Nephron (organoid): ENCODE measurements at regions not wholly inside any gene's neighbourhood (a gene's known extent, or its start where the extent isn't known, plus 50 kb on each side); places are given as distances from the start of the nearest gene placed in this dataset.
A peak's percentile ranks its signal among the peaks of the same experiment; 100 is the strongest.

Experiments
- H3K27ac Mint-ChIP-seq, 3 experiments: 2 replicates each; pipeline ENCODE4 v1.8.0; 2020; ENCODE audit warnings: mixed read lengths in 3 of 3, mild to moderate bottlenecking in 2 of 3, moderate library complexity in 1 of 3
- H3K27me3 Mint-ChIP-seq: 2 replicates; pipeline ENCODE4 v1.8.0; 2021; ENCODE audit warnings: low read depth, mild to moderate bottlenecking, moderate library complexity, mixed read lengths
- H3K36me3 Mint-ChIP-seq: 2 replicates; pipeline ENCODE4 v1.8.0; 2020; ENCODE audit warnings: low read depth, mixed read lengths
- H3K4me1 Mint-ChIP-seq: 2 replicates; pipeline ENCODE4 v1.8.0; 2020; ENCODE audit warnings: mixed read lengths
- H3K4me3 Mint-ChIP-seq, 3 experiments: 2 replicates each; pipeline ENCODE4 v1.8.0; 2020; ENCODE audit warnings: mild to moderate bottlenecking in 3 of 3, mixed read lengths in 3 of 3, moderate library complexity in 2 of 3
- H3K9me3 Mint-ChIP-seq: 2 replicates; pipeline ENCODE4 v1.8.0; 2020; ENCODE audit warnings: mixed read lengths
- TF ChIP-seq, protein P1 (sequence below), 3 experiments: fragments of 200-600 bp; sonication (generic); IDR thresholded peaks; one replicate each; pipeline ENCODE4 v1.5.0; 2021; ENCODE audit warnings: antibody characterized with exemption in 3 of 3; ENCODE audit not compliant: unreplicated experiment in 3 of 3

DNA sequence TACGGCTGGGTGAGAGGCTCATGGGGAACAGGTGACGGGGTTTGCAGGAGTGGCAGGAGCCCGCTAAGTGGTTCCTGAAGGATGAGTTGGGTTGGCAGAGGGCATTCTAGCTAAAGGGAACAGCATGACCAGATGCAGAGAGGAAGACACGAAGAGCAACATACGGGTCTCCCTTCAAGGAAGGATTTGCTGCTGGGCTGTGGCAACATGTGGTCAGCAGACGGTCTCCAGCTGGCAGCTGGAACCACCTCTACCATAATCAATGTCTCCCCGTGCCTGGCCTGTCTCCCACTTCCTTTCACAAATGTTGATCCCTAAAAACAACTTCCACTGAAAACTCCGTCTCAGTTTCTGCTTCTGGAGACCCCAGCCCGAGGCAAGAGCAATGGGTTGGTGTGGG lies 80.6 kb upstream of the SULF2 start:
- H3K9me3 Mint-ChIP-seq = peaks cover 9% of the 10 kb centered on the region
- H3K27ac Mint-ChIP-seq = peak overlapping the region in 1 of 3 experiments; percentile 54
- no peaks in the 10 kb centered on the region for H3K36me3 Mint-ChIP-seq
- H3K27me3 Mint-ChIP-seq = no peaks in the 10 kb centered on the region
- TF ChIP-seq, protein P1, sequence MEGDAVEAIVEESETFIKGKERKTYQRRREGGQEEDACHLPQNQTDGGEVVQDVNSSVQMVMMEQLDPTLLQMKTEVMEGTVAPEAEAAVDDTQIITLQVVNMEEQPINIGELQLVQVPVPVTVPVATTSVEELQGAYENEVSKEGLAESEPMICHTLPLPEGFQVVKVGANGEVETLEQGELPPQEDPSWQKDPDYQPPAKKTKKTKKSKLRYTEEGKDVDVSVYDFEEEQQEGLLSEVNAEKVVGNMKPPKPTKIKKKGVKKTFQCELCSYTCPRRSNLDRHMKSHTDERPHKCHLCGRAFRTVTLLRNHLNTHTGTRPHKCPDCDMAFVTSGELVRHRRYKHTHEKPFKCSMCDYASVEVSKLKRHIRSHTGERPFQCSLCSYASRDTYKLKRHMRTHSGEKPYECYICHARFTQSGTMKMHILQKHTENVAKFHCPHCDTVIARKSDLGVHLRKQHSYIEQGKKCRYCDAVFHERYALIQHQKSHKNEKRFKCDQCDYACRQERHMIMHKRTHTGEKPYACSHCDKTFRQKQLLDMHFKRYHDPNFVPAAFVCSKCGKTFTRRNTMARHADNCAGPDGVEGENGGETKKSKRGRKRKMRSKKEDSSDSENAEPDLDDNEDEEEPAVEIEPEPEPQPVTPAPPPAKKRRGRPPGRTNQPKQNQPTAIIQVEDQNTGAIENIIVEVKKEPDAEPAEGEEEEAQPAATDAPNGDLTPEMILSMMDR (IDR thresholded peaks at IDR 0.05; ENCODE audit: unreplicated experiment in 3 of 3) = no peak
- H3K4me1 Mint-ChIP-seq = peaks cover 45% of the 10 kb centered on the region
- H3K4me3 Mint-ChIP-seq = no peak overlapping the region

DNA sequence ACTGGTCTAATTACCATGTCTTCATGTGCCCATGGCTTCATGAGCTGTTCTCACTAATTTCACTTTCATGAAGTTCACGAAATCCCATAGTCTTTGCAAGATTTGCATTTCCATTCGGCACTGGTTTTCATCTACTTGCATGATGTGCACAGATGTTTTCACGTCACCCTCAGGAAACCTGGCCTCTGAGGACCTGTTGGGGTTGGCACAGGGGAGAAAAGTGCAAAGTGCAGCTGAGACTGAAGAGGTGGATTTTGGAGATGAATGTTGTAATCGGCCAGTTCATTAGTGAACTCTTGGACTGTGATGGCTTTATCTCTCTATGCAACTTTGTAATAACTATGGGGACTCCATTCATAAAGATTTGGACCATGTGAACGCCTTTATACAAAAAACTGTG lies 80.2 kb upstream of the SULF2 start:
- Mint-ChIP-seq H3K4me1 (peaks cover 50% of the 10 kb centered on the region), H3K27ac (peak overlapping the region in 1 of 3 experiments; percentile 54), H3K27me3 (no peaks in the 10 kb centered on the region), H3K4me3 (no peak overlapping the region), H3K9me3 (peaks cover 9% of the 10 kb centered on the region), H3K36me3 (no peaks in the 10 kb centered on the region)
- TF ChIP-seq, protein P1 (IDR thresholded peaks at IDR 0.05; ENCODE audit: unreplicated experiment in 3 of 3) = no peak

DNA sequence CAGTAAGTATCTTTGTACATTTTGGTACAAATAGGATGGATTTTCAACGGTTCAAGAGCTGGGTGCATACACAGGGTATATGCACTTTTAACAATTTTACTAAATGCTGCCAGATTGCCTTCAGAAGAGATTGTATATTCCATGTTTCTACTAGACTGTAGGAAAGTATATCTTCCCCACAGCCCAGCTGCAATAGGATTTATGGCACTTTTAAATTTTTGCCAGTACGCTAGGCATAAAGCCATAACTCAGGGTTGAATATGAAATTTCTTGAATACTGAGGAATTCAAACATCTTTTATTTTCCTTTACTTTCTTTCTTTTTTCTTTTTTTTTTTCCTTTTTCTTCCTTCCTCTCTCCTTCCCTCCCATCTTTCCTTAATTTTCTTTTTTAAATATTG lies 78.7 kb upstream of the SULF2 start:
- TF ChIP-seq, protein P1 (IDR thresholded peaks at IDR 0.05; ENCODE audit: unreplicated experiment in 3 of 3) = no peak
- Mint-ChIP-seq H3K9me3 (peaks cover 9% of the 10 kb centered on the region), H3K27me3 (no peaks in the 10 kb centered on the region), H3K4me3 (no peak overlapping the region), H3K27ac (peak overlapping the region in 2 of 3 experiments; percentile 58 to 63), H3K36me3 (no peaks in the 10 kb centered on the region), H3K4me1 (peaks cover 57% of the 10 kb centered on the region)

DNA sequence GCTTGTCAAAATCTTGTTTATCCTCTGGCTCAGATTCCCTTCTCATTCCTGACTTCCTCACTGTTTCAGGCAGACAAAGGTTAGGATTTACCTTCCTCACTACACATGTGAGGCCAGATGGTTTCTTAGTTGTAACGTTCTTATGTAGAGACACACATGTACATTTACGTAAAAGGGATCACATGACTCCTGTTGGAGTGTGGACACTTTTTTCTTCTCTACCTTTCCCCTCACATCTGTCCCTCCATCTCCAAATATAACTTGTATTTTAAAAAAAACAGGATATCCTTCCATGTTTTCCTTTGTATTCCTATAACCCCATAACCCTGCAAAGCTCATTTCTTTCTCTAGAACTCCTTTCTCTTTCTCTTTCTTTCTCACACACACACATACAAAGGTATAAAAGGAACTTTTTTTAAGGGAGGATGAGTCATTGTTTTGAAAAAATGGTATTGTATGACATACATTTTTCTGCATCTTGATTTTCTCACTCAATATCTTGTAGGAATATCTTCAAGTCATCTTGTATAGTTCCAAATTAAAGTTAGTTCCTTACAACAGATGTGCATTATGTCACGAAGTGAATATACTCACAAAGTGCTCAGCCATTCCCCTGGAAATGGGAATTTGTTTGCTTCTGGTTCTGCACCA lies 78.2 kb upstream of the SULF2 start:
- Mint-ChIP-seq H3K27ac (peak overlapping the region; percentile 49 to 63 (median 58)), H3K27me3 (no peaks in the 10 kb centered on the region), H3K4me3 (no peak overlapping the region), H3K9me3 (peaks cover 9% of the 10 kb centered on the region), H3K36me3 (no peaks in the 10 kb centered on the region), H3K4me1 (peaks cover 59% of the 10 kb centered on the region)
- TF ChIP-seq, protein P1 (IDR thresholded peaks at IDR 0.05; ENCODE audit: unreplicated experiment in 3 of 3) = no peak

DNA sequence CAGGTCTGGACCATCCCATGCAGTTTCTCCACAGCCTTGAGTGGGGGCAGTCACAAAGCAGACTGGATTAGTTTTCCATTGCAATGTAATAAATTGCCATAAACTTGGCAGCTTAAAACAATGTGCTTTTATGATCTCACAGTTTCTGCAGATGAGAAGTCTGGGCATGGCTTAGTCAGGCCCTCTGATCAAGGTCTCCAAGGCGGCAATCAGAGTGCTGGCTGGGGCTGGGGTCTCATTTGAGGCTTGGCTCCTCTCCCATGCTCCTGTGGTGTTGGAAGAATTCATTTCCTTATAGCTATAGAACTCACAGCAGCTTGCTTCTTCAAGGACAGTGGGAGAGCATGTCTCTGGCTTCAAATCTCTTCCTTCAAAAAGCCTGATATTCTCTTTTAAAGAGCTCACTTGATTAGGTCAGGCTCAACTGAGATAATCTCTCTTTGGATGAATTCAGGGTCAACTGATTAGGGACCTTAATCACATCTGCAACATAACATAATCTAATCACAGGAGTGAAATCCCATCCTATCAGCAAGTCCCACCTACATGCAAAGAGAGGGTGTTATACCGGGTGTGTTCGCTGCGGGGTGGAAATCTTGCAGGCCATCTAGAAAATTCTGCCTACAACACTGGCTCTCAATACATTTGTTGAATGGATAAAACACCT lies 77.4 kb upstream of the SULF2 start:
- H3K27me3 Mint-ChIP-seq = no peaks in the 10 kb centered on the region
- TF ChIP-seq, protein P1 (IDR thresholded peaks at IDR 0.05; ENCODE audit: unreplicated experiment in 3 of 3) = no peak
- peaks cover 62% of the 10 kb centered on the region for H3K4me1 Mint-ChIP-seq
- peak overlapping the region; percentile 49 to 63 (median 58) for H3K27ac Mint-ChIP-seq
- H3K4me3 Mint-ChIP-seq = no peak overlapping the region
- peaks cover 9% of the 10 kb centered on the region for H3K9me3 Mint-ChIP-seq
- no peaks in the 10 kb centered on the region for H3K36me3 Mint-ChIP-seq

DNA sequence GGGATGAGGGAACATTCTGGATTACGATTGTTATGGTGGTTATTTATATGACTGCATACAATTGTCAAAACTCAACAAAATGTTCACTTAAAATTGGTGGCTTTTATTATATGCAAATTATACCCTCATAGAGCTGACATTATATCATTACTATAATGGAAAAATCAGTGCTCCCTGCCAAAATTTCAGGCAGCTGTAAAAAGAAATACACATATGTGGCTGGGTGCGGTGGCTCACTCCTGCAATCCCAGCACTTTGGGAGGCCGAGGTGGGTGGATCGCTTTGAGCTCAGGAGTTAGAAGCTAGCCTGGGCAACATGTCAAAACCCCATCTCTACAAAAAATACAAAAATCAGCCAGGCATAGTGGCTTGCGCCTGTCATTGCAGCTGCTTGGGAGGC lies 75.8 kb upstream of the SULF2 start:
- peaks cover 13% of the 10 kb centered on the region for H3K9me3 Mint-ChIP-seq
- TF ChIP-seq, protein P1 (IDR thresholded peaks at IDR 0.05; ENCODE audit: unreplicated experiment in 3 of 3) = no peak
- H3K36me3 Mint-ChIP-seq = peaks cover 4% of the 10 kb centered on the region
- H3K4me3 Mint-ChIP-seq = no peak overlapping the region
- H3K27me3 Mint-ChIP-seq = no peaks in the 10 kb centered on the region
- peaks cover 69% of the 10 kb centered on the region for H3K4me1 Mint-ChIP-seq
- peak overlapping the region in 2 of 3 experiments; percentile 16 to 25 for H3K27ac Mint-ChIP-seq
